ENCODE measurements at regions not wholly inside any gene's neighbourhood (a gene's known extent, or its start where the extent isn't known, plus 50 kb on each side); places are given as distances from the start of the nearest gene placed in this dataset.
A peak's percentile ranks its signal among the peaks of the same experiment; 100 is the strongest.
"Not testable (repeated sequence)": the region's sequence is repeated elsewhere in the genome, so short reads cannot be mapped to it uniquely, and the experiment has no call there.

- Mint-ChIP-seq H3K4me1 (ENCODE audit: low read depth) (peaks cover 11% of the 10 kb centered on the region), H3K9me3 (ENCODE audit: insufficient read depth) (peaks cover 13% of the 10 kb centered on the region), H3K36me3 (ENCODE audit: low read depth) (no peaks in the 10 kb centered on the region), H3K27ac (no peak overlapping the region), H3K4me3 (no peak overlapping the region), H3K27me3 (ENCODE audit: low read depth) (peaks cover 6% of the 10 kb centered on the region)
- POLR2A ChIA-PET, result no interaction called here
- CTCF ChIA-PET, result no interaction called here
- ATAC-seq, result no peak
- DNase-seq, result no peak
Observed at GRCh38 chr15:59821286-59821685, 132.2 kb upstream of the BNIP2 start.

- ATAC-seq (no peak), DNase-seq (no peak)
- Mint-ChIP-seq H3K27ac (no peak overlapping the region), H3K36me3 (ENCODE audit: low read depth) (no peaks in the 10 kb centered on the region), H3K9me3 (ENCODE audit: insufficient read depth) (peaks cover 12% of the 10 kb centered on the region), H3K4me1 (ENCODE audit: low read depth) (peaks cover 22% of the 10 kb centered on the region), H3K4me3 (no peak overlapping the region), H3K27me3 (ENCODE audit: low read depth) (peaks cover 6% of the 10 kb centered on the region)
- ChIA-PET CTCF (interaction anchor here (1.1 kb wide), 1 partner anchor 67 kb away, joined by 4 read pairs; no protein-coding TSS in a partner anchor), POLR2A (no interaction called here)
Observed at GRCh38 chr15:59819092-59819491, 130.0 kb upstream of the BNIP2 start.

- H3K9me3 Mint-ChIP-seq (ENCODE audit: insufficient read depth), result peaks cover 4% of the 10 kb centered on the region
- POLR2A ChIA-PET, result no interaction called here
- peaks cover 6% of the 10 kb centered on the region for H3K27me3 Mint-ChIP-seq (ENCODE audit: low read depth)
- no peak overlapping the region for H3K4me3 Mint-ChIP-seq
- DNase-seq (no peak), ATAC-seq (no peak)
- peaks cover 28% of the 10 kb centered on the region for H3K4me1 Mint-ChIP-seq (ENCODE audit: low read depth)
- no peaks in the 10 kb centered on the region for H3K36me3 Mint-ChIP-seq (ENCODE audit: low read depth)
- no peak overlapping the region for H3K27ac Mint-ChIP-seq
- CTCF ChIA-PET, result interaction anchor here (1.1 kb wide), 1 partner anchor 66 kb away, joined by 4 read pairs; no protein-coding TSS in a partner anchor
Observed at GRCh38 chr15:59818336-59818735, 129.2 kb upstream of the BNIP2 start.

GRCh38 chr15:59817834-59818233 is 128.7 kb upstream of the BNIP2 start:
- H3K9me3 Mint-ChIP-seq (ENCODE audit: insufficient read depth), result no peaks in the 10 kb centered on the region
- ChIA-PET CTCF (interaction anchor here (1.1 kb wide), 1 partner anchor 65 kb away, joined by 4 read pairs; no protein-coding TSS in a partner anchor), POLR2A (no interaction called here)
- no peak for DNase-seq
- H3K4me3 Mint-ChIP-seq, result no peak overlapping the region
- H3K36me3 Mint-ChIP-seq (ENCODE audit: low read depth), result no peaks in the 10 kb centered on the region
- peaks cover 6% of the 10 kb centered on the region for H3K27me3 Mint-ChIP-seq (ENCODE audit: low read depth)
- ATAC-seq, result no peak
- H3K27ac Mint-ChIP-seq, result no peak overlapping the region
- H3K4me1 Mint-ChIP-seq (ENCODE audit: low read depth), result peaks cover 33% of the 10 kb centered on the region

DNA sequence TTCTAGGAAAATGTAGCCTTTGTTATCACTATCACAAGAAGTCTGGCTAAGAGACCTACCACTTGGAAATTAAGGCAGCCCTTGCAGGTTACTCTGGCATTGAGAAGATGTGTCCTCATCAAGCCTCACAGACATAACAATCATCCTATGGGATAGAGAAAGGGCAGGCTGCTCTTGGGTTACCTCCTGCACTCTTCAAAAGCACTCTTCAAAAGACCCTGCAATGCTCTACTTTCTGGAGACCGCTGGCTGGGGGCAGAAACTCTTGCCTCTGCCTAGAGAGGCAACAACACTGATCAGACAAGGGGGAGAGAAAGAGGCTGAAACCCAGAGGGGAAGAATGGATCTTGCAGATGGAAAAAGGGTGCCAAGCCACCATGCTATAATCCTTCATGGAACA is 127.9 kb upstream of the BNIP2 start:
- Mint-ChIP-seq H3K27me3 (ENCODE audit: low read depth) (peaks cover 6% of the 10 kb centered on the region), H3K9me3 (ENCODE audit: insufficient read depth) (no peaks in the 10 kb centered on the region), H3K36me3 (ENCODE audit: low read depth) (no peaks in the 10 kb centered on the region), H3K27ac (no peak overlapping the region), H3K4me1 (ENCODE audit: low read depth) (peaks cover 33% of the 10 kb centered on the region), H3K4me3 (no peak overlapping the region)
- no peak for ATAC-seq
- ChIA-PET CTCF (interaction anchor here (1.5 kb wide), 1 partner anchor 12 kb away, joined by 3 read pairs; no protein-coding TSS in a partner anchor), POLR2A (no interaction called here)
- DNase-seq, result no peak

GRCh38 chr15:59814409-59814808 is 125.3 kb upstream of the BNIP2 start:
- H3K36me3 Mint-ChIP-seq (ENCODE audit: low read depth), result no peaks in the 10 kb centered on the region
- CTCF ChIA-PET, result interaction anchor here (1.7 kb wide), 1 partner anchor 10 kb away, joined by 4 read pairs; no protein-coding TSS in a partner anchor
- no peak overlapping the region for H3K4me3 Mint-ChIP-seq
- H3K9me3 Mint-ChIP-seq (ENCODE audit: insufficient read depth), result no peaks in the 10 kb centered on the region
- ATAC-seq (peak; percentile 89), DNase-seq (peak; percentile 59)
- H3K4me1 Mint-ChIP-seq (ENCODE audit: low read depth), result peaks cover 26% of the 10 kb centered on the region
- H3K27ac Mint-ChIP-seq, result peak overlapping the region; percentile 73
- peaks cover 6% of the 10 kb centered on the region for H3K27me3 Mint-ChIP-seq (ENCODE audit: low read depth)
- POLR2A ChIA-PET, result no interaction called here

DNA sequence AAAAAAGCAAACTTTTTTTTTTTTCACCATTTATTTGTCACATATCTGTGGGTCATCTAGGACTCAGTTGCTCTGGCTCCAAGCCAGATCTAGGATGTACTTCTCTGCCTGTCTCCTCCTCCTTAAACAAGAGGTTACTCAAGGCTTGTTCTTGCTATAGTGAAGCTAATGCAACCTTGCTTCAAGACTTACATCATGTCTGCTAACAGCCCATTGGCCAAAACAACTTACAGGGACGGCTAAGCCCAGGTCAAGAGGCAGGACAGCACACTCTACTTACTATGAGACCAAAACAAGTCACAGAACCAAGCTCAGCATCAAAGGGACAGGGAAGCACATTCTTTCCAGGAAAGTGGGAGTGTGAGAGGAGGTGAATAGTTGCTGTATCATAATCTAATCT is 123.8 kb upstream of the BNIP2 start:
- CTCF ChIA-PET, result interaction anchor here (1.0 to 1.7 kb wide), 3 partner anchors 9 to 88 kb away, joined by 3 to 4 read pairs (median 3); no protein-coding TSS in a partner anchor
- DNase-seq (no peak), ATAC-seq (no peak)
- POLR2A ChIA-PET, result no interaction called here
- Mint-ChIP-seq H3K27ac (no peak overlapping the region), H3K36me3 (ENCODE audit: low read depth) (peaks cover 2% of the 10 kb centered on the region), H3K4me1 (ENCODE audit: low read depth) (peaks cover 23% of the 10 kb centered on the region), H3K4me3 (no peak overlapping the region), H3K9me3 (ENCODE audit: insufficient read depth) (no peaks in the 10 kb centered on the region), H3K27me3 (ENCODE audit: low read depth) (peaks cover 6% of the 10 kb centered on the region)

GRCh38 chr15:59812250-59812870 is 123.2 kb upstream of the BNIP2 start:
- peaks cover 6% of the 10 kb centered on the region for H3K27me3 Mint-ChIP-seq (ENCODE audit: low read depth)
- ChIA-PET POLR2A (interaction anchor here (0.7 kb wide), 1 partner anchor 9 kb away, joined by 3 read pairs; no protein-coding TSS in a partner anchor), CTCF (interaction anchor here (1.4 to 1.7 kb wide), 2 partner anchors 8 to 28 kb away, joined by 3 to 4 read pairs; no protein-coding TSS in a partner anchor)
- H3K36me3 Mint-ChIP-seq (ENCODE audit: low read depth), result peaks cover 2% of the 10 kb centered on the region
- DNase-seq (no peak), ATAC-seq (no peak)
- H3K27ac Mint-ChIP-seq, result no peak overlapping the region
- H3K9me3 Mint-ChIP-seq (ENCODE audit: insufficient read depth), result no peaks in the 10 kb centered on the region
- peaks cover 23% of the 10 kb centered on the region for H3K4me1 Mint-ChIP-seq (ENCODE audit: low read depth)
- no peak overlapping the region for H3K4me3 Mint-ChIP-seq

GRCh38 chr15:59803293-59803966 is 114.3 kb upstream of the BNIP2 start:
- Mint-ChIP-seq H3K4me3 (peak overlapping the region; percentile 69), H3K36me3 (ENCODE audit: low read depth) (peaks cover 12% of the 10 kb centered on the region), H3K27ac (peak overlapping the region; percentile 81), H3K4me1 (ENCODE audit: low read depth) (peaks cover 48% of the 10 kb centered on the region)
- peak; percentile 86 for DNase-seq
- CTCF ChIA-PET, result interaction anchor here (1.2 to 1.7 kb wide), 4 partner anchors 10 to 523 kb away, joined by 4 read pairs; no protein-coding TSS in a partner anchor
- not testable (repeated sequence) for H3K27me3 Mint-ChIP-seq (ENCODE audit: low read depth); H3K9me3 Mint-ChIP-seq (ENCODE audit: insufficient read depth); ATAC-seq
- POLR2A ChIA-PET, result interaction anchor here (1.0 to 1.3 kb wide), 2 partner anchors 8 to 115 kb away, joined by 3 to 5 read pairs; partner anchors contain the start of gene BNIP2

GRCh38 chr15:59801649-59802048 is 112.5 kb upstream of the BNIP2 start:
- POLR2A ChIA-PET, result no interaction called here
- Mint-ChIP-seq H3K36me3 (ENCODE audit: low read depth) (peaks cover 12% of the 10 kb centered on the region), H3K4me3 (no peak overlapping the region), H3K27me3 (ENCODE audit: low read depth) (no peaks in the 10 kb centered on the region), H3K4me1 (ENCODE audit: low read depth) (peaks cover 57% of the 10 kb centered on the region), H3K9me3 (ENCODE audit: insufficient read depth) (no peaks in the 10 kb centered on the region), H3K27ac (no peak overlapping the region)
- CTCF ChIA-PET, result interaction anchor here (1.1 kb wide), 2 partner anchors 117 to 124 kb away, joined by 3 to 4 read pairs; no protein-coding TSS in a partner anchor
- ATAC-seq (no peak), DNase-seq (no peak)

- H3K36me3 Mint-ChIP-seq (ENCODE audit: low read depth), result peaks cover 5% of the 10 kb centered on the region
- peaks cover 59% of the 10 kb centered on the region for H3K4me1 Mint-ChIP-seq (ENCODE audit: low read depth)
- CTCF ChIA-PET, result interaction anchor here (1.0 to 1.5 kb wide), 3 partner anchors 41 to 119 kb away, joined by 3 to 4 read pairs (median 4); no protein-coding TSS in a partner anchor
- peak overlapping the region; percentile 61 for H3K4me3 Mint-ChIP-seq
- no peaks in the 10 kb centered on the region for H3K9me3 Mint-ChIP-seq (ENCODE audit: insufficient read depth)
- H3K27ac Mint-ChIP-seq, result peak overlapping the region; percentile 65
- POLR2A ChIA-PET, result interaction anchor here (0.9 kb wide), 1 partner anchor 109 kb away, joined by 5 read pairs; the partner anchor contains the start of gene BNIP2
- ATAC-seq, result peak; percentile 31
- no peak for DNase-seq
- peaks cover 3% of the 10 kb centered on the region for H3K27me3 Mint-ChIP-seq (ENCODE audit: low read depth)
Observed at GRCh38 chr15:59798605-59798917, 109.4 kb upstream of the BNIP2 start.
